GM18907 (cell line): ENCODE measurements at regions not wholly inside any gene's neighbourhood (a gene's known extent, or its start where the extent isn't known, plus 50 kb on each side); places are given as distances from the start of the nearest gene placed in this dataset.
"Not testable (repeated sequence)": the region's sequence is repeated elsewhere in the genome, so short reads cannot be mapped to it uniquely, and the experiment has no call there.

Experiments used
- ATAC-seq: cut with Tn5 transposase; IDR thresholded peaks from one replicate; pipeline ENCODE4 v1.9.1; 2021; ENCODE audit warnings: mild to moderate bottlenecking, moderate library complexity; ENCODE audit not compliant: unreplicated experiment

GRCh38 chrX:121283921-121284320 lies 236.5 kb downstream of the GLUD2 start:
- no peak for ATAC-seq

- no peak for ATAC-seq
Observed at GRCh38 chrX:121298499-121298898, 251.1 kb downstream of the GLUD2 start.

- no peak for ATAC-seq
Observed at GRCh38 chrX:121301356-121301755, 253.9 kb downstream of the GLUD2 start.

- no peak for ATAC-seq
Observed at GRCh38 chrX:121301822-121302221, 254.4 kb downstream of the GLUD2 start.

- ATAC-seq: peak; percentile 68
Observed at GRCh38 chrX:121307449-121307848, 260.0 kb downstream of the GLUD2 start.

GRCh38 chrX:121308276-121308805 lies 260.9 kb downstream of the GLUD2 start:
- peak; percentile 79 for ATAC-seq

GRCh38 chrX:121310820-121311219 lies 263.4 kb downstream of the GLUD2 start:
- no peak for ATAC-seq

- no peak for ATAC-seq
Observed at GRCh38 chrX:121320441-121320840, 273.0 kb downstream of the GLUD2 start.

GRCh38 chrX:121322159-121322558 lies 274.7 kb downstream of the GLUD2 start:
- no peak for ATAC-seq

- no peak for ATAC-seq
Observed at GRCh38 chrX:121323337-121323736, 275.9 kb downstream of the GLUD2 start.

GRCh38 chrX:121333942-121334341 lies 286.5 kb downstream of the GLUD2 start:
- no peak for ATAC-seq

- no peak for ATAC-seq
Observed at GRCh38 chrX:121336831-121337421, 289.5 kb downstream of the GLUD2 start.

GRCh38 chrX:121337816-121338215 lies 290.4 kb downstream of the GLUD2 start:
- no peak for ATAC-seq

GRCh38 chrX:121349263-121349662 lies 301.9 kb downstream of the GLUD2 start:
- no peak for ATAC-seq

- no peak for ATAC-seq
Observed at GRCh38 chrX:121356139-121356849, 308.9 kb downstream of the GLUD2 start.

GRCh38 chrX:121356850-121357171 lies 309.4 kb downstream of the GLUD2 start:
- ATAC-seq: no peak

- ATAC-seq: no peak
Observed at GRCh38 chrX:121360280-121360679, 312.9 kb downstream of the GLUD2 start.

- ATAC-seq: no peak
Observed at GRCh38 chrX:121365572-121366161, 318.3 kb downstream of the GLUD2 start.

GRCh38 chrX:121374471-121374870 lies 327.1 kb downstream of the GLUD2 start:
- ATAC-seq: no peak

- not testable (repeated sequence) for ATAC-seq
Observed at GRCh38 chrX:121381915-121382314, 334.5 kb downstream of the GLUD2 start.

- ATAC-seq: no peak
Observed at GRCh38 chrX:121389976-121390714, 342.7 kb downstream of the GLUD2 start.

GRCh38 chrX:121405826-121406225 lies 358.4 kb downstream of the GLUD2 start:
- ATAC-seq: no peak
